ENCODE measurements at regions not wholly inside any gene's neighbourhood (a gene's known extent, or its start where the extent isn't known, plus 50 kb on each side); places are given as distances from the start of the nearest gene placed in this dataset.

DNA sequence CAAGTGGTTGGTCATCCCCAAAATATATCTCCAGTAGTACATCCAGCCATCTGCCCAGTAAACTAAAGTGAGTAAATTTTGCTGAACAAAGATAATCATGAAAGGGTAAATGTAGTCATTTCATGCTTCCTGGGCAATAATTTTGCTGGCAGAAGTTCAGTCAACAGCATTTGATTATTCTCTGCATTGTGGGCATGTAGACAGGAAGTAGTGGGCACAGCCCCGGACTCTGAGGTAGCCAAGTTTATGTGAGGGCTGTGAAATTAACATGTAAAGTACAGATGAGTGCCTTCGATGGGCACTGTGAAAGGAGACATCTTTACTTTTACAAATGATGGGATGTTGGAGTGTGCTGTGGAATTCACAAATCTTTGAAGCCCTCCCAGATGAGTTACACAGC, 312.2 kb upstream of the MTNR1B start:
- TF ChIP-seq ARNT2 (CRISPR knock-in tag; IDR thresholded peaks at IDR 0.05; ENCODE audit: low read depth) (no peak), ZNF782 (CRISPR knock-in tag; IDR thresholded peaks at IDR 0.05; ENCODE audit: borderline replicate concordance) (no peak), ZNF775 (CRISPR knock-in tag; IDR thresholded peaks at IDR 0.05; ENCODE audit: borderline replicate concordance) (no peak), MAFK (conservative IDR thresholded peaks at IDR 0.05 in 1 of 2, IDR thresholded peaks at IDR 0.05 in 1 of 2; ENCODE audit: low read length in 2 of 2) (no peak), SIX1 (CRISPR knock-in tag; IDR thresholded peaks at IDR 0.05; ENCODE audit: borderline replicate concordance) (no peak), YY1 (IDR thresholded peaks at IDR 0.05; ENCODE audit: insufficient read depth, insufficient replicate concordance, low read depth, low read length) (no peak), POLR2A (IDR thresholded peaks at IDR 0.05; ENCODE audit: insufficient read depth in 1 of 2, low read depth in 2 of 2, low read length in 2 of 2) (no peak)
- TF ChIP-seq, protein P1, sequence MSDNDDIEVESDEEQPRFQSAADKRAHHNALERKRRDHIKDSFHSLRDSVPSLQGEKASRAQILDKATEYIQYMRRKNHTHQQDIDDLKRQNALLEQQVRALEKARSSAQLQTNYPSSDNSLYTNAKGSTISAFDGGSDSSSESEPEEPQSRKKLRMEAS (IDR thresholded peaks at IDR 0.05): no peak
- TF ChIP-seq, protein P2, sequence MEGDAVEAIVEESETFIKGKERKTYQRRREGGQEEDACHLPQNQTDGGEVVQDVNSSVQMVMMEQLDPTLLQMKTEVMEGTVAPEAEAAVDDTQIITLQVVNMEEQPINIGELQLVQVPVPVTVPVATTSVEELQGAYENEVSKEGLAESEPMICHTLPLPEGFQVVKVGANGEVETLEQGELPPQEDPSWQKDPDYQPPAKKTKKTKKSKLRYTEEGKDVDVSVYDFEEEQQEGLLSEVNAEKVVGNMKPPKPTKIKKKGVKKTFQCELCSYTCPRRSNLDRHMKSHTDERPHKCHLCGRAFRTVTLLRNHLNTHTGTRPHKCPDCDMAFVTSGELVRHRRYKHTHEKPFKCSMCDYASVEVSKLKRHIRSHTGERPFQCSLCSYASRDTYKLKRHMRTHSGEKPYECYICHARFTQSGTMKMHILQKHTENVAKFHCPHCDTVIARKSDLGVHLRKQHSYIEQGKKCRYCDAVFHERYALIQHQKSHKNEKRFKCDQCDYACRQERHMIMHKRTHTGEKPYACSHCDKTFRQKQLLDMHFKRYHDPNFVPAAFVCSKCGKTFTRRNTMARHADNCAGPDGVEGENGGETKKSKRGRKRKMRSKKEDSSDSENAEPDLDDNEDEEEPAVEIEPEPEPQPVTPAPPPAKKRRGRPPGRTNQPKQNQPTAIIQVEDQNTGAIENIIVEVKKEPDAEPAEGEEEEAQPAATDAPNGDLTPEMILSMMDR (CRISPR knock-in tag; IDR thresholded peaks at IDR 0.05): no peak
- TF ChIP-seq, protein P3, sequence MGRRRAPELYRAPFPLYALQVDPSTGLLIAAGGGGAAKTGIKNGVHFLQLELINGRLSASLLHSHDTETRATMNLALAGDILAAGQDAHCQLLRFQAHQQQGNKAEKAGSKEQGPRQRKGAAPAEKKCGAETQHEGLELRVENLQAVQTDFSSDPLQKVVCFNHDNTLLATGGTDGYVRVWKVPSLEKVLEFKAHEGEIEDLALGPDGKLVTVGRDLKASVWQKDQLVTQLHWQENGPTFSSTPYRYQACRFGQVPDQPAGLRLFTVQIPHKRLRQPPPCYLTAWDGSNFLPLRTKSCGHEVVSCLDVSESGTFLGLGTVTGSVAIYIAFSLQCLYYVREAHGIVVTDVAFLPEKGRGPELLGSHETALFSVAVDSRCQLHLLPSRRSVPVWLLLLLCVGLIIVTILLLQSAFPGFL (CRISPR knock-in tag; IDR thresholded peaks at IDR 0.05): no peak
- TF ChIP-seq, protein P4, sequence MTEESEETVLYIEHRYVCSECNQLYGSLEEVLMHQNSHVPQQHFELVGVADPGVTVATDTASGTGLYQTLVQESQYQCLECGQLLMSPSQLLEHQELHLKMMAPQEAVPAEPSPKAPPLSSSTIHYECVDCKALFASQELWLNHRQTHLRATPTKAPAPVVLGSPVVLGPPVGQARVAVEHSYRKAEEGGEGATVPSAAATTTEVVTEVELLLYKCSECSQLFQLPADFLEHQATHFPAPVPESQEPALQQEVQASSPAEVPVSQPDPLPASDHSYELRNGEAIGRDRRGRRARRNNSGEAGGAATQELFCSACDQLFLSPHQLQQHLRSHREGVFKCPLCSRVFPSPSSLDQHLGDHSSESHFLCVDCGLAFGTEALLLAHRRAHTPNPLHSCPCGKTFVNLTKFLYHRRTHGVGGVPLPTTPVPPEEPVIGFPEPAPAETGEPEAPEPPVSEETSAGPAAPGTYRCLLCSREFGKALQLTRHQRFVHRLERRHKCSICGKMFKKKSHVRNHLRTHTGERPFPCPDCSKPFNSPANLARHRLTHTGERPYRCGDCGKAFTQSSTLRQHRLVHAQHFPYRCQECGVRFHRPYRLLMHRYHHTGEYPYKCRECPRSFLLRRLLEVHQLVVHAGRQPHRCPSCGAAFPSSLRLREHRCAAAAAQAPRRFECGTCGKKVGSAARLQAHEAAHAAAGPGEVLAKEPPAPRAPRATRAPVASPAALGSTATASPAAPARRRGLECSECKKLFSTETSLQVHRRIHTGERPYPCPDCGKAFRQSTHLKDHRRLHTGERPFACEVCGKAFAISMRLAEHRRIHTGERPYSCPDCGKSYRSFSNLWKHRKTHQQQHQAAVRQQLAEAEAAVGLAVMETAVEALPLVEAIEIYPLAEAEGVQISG (CRISPR knock-in tag; IDR thresholded peaks at IDR 0.05): no peak
